ES-I3 (cell line): ENCODE measurements at regions not wholly inside any gene's neighbourhood (a gene's known extent, or its start where the extent isn't known, plus 50 kb on each side); places are given as distances from the start of the nearest gene placed in this dataset.

Experiments
- H3K36me3 ChIP-seq: 2 replicates; pipeline ENCODE4 v1.6.1; 2013; ENCODE audit warnings: mild to moderate bottlenecking, low read length, control low read depth, moderate library complexity; ENCODE audit not compliant: insufficient read depth
- H3K4me1 ChIP-seq: 2 replicates; pipeline ENCODE4 v1.6.1; 2013; ENCODE audit warnings: mild to moderate bottlenecking, control low read depth, low read length; ENCODE audit not compliant: insufficient read depth
- H3K9ac ChIP-seq: 2 replicates; pipeline ENCODE4 v1.6.1; 2013; ENCODE audit warnings: low read depth, mild to moderate bottlenecking, low read length, moderate library complexity
- H3K9me3 ChIP-seq: 2 replicates; pipeline ENCODE4 v1.6.1; 2013; ENCODE audit warnings: mild to moderate bottlenecking, low read length, moderate library complexity; ENCODE audit not compliant: control insufficient read depth, insufficient read depth

GRCh38 chr2:224325941-224326340, 76.0 kb downstream of the FAM124B start:
- Histone ChIP-seq H3K9ac (no peak overlapping the region), H3K4me1 (no peaks in the 10 kb centered on the region), H3K9me3 (no peaks in the 10 kb centered on the region), H3K36me3 (no peaks in the 10 kb centered on the region)

GRCh38 chr2:224324604-224325003, 77.3 kb downstream of the FAM124B start:
- no peaks in the 10 kb centered on the region for H3K4me1 ChIP-seq
- no peaks in the 10 kb centered on the region for H3K36me3 ChIP-seq
- H3K9me3 ChIP-seq: no peaks in the 10 kb centered on the region

GRCh38 chr2:224320660-224321059, 81.2 kb downstream of the FAM124B start:
- H3K9me3 ChIP-seq: no peaks in the 10 kb centered on the region
- 0 out of 2 replicates have a peak, but pooled peaks cover 4% of the 10 kb centered on the region for H3K4me1 ChIP-seq
- H3K9ac ChIP-seq: no peak overlapping the region
- no peaks in the 10 kb centered on the region for H3K36me3 ChIP-seq

More at GRCh38 chr2:224324604-224325003, 77.3 kb downstream of the FAM124B start:
- no peak overlapping the region for H3K9ac ChIP-seq

GRCh38 chr2:224319750-224320149, 82.2 kb downstream of the FAM124B start:
- Histone ChIP-seq H3K9ac (no peak overlapping the region), H3K36me3 (no peaks in the 10 kb centered on the region), H3K9me3 (no peaks in the 10 kb centered on the region), H3K4me1 (0 out of 2 replicates have a peak, but pooled peaks cover 4% of the 10 kb centered on the region)

- Histone ChIP-seq H3K4me1 (peaks cover 11% of the 10 kb centered on the region), H3K9me3 (no peaks in the 10 kb centered on the region), H3K36me3 (no peaks in the 10 kb centered on the region), H3K9ac (no peak overlapping the region)
These were observed 89.2 kb downstream of the FAM124B start for GRCh38 chr2:224312741-224313140.

- Histone ChIP-seq H3K9me3 (no peaks in the 10 kb centered on the region), H3K4me1 (peaks cover 11% of the 10 kb centered on the region), H3K9ac (no peak overlapping the region), H3K36me3 (no peaks in the 10 kb centered on the region)
These were observed 90.8 kb downstream of the FAM124B start for GRCh38 chr2:224310943-224311625.

GRCh38 chr2:224309176-224309575, 92.7 kb downstream of the FAM124B start:
- Histone ChIP-seq H3K9me3 (no peaks in the 10 kb centered on the region), H3K4me1 (peaks cover 11% of the 10 kb centered on the region), H3K9ac (no peak overlapping the region), H3K36me3 (no peaks in the 10 kb centered on the region)

- peaks cover 11% of the 10 kb centered on the region for H3K4me1 ChIP-seq
These were observed 93.5 kb downstream of the FAM124B start for GRCh38 chr2:224308272-224308911.

GRCh38 chr2:224302952-224303351, 99.0 kb downstream of the FAM124B start:
- H3K9me3 ChIP-seq: no peaks in the 10 kb centered on the region; the same call in 1 of the 2 replicates
- H3K36me3 ChIP-seq: no peaks in the 10 kb centered on the region
- no peak overlapping the region for H3K9ac ChIP-seq
- peaks cover 2% of the 10 kb centered on the region; the same call in 1 of the 2 replicates for H3K4me1 ChIP-seq

More at GRCh38 chr2:224308272-224308911, 93.5 kb downstream of the FAM124B start:
- Histone ChIP-seq H3K9ac (no peak overlapping the region), H3K9me3 (no peaks in the 10 kb centered on the region), H3K36me3 (no peaks in the 10 kb centered on the region)

- no peaks in the 10 kb centered on the region for H3K4me1 ChIP-seq
- H3K36me3 ChIP-seq: no peaks in the 10 kb centered on the region
- H3K9me3 ChIP-seq: peaks cover 8% of the 10 kb centered on the region
- H3K9ac ChIP-seq: no peak overlapping the region
These were observed 107.9 kb downstream of the FAM124B start for GRCh38 chr2:224293976-224294375.

- H3K4me1 ChIP-seq: no peaks in the 10 kb centered on the region
- H3K9me3 ChIP-seq: no peaks in the 10 kb centered on the region
- H3K9ac ChIP-seq: no peak overlapping the region
- no peaks in the 10 kb centered on the region for H3K36me3 ChIP-seq
These were observed 114.4 kb downstream of the FAM124B start for GRCh38 chr2:224287531-224287930.

- no peak overlapping the region for H3K9ac ChIP-seq
These were observed 115.0 kb downstream of the FAM124B start for GRCh38 chr2:224286923-224287322.

GRCh38 chr2:224284134-224284946, 117.6 kb downstream of the FAM124B start:
- no peaks in the 10 kb centered on the region for H3K9me3 ChIP-seq
- no peaks in the 10 kb centered on the region for H3K4me1 ChIP-seq
- no peak overlapping the region for H3K9ac ChIP-seq
- H3K36me3 ChIP-seq: no peaks in the 10 kb centered on the region

More at GRCh38 chr2:224286923-224287322, 115.0 kb downstream of the FAM124B start:
- Histone ChIP-seq H3K36me3 (no peaks in the 10 kb centered on the region), H3K4me1 (no peaks in the 10 kb centered on the region), H3K9me3 (no peaks in the 10 kb centered on the region)

- Histone ChIP-seq H3K36me3 (no peaks in the 10 kb centered on the region), H3K4me1 (no peaks in the 10 kb centered on the region), H3K9me3 (no peaks in the 10 kb centered on the region), H3K9ac (no peak overlapping the region)
These were observed 118.4 kb downstream of the FAM124B start for GRCh38 chr2:224283466-224283965.
